ENCODE measurements at regions not wholly inside any gene's neighbourhood (a gene's known extent, or its start where the extent isn't known, plus 50 kb on each side); places are given as distances from the start of the nearest gene placed in this dataset.

GRCh38 chr3:132837615-132838014 lies 115.4 kb upstream of the NPHP3 start:
- H3K27ac ChIP-seq = no peak overlapping the region
- DNase-seq (ENCODE audit: low read depth, low spot score) = no peak

- H3K27ac ChIP-seq = no peak overlapping the region
- DNase-seq (ENCODE audit: low read depth, low spot score) = no peak
These were observed 112.1 kb upstream of the NPHP3 start for GRCh38 chr3:132834356-132834755.

- H3K27ac ChIP-seq = no peak overlapping the region
- DNase-seq (ENCODE audit: low read depth, low spot score) = no peak
These were observed 106.9 kb upstream of the NPHP3 start for GRCh38 chr3:132829101-132829500.

- no peak overlapping the region for H3K27ac ChIP-seq
- DNase-seq (ENCODE audit: low read depth, low spot score) = no peak
These were observed 100.6 kb upstream of the NPHP3 start for GRCh38 chr3:132822837-132823236.

- no peak for DNase-seq (ENCODE audit: low read depth, low spot score)
- H3K27ac ChIP-seq = no peak overlapping the region
These were observed 100.1 kb upstream of the NPHP3 start for GRCh38 chr3:132822266-132822665.

- no peak for DNase-seq (ENCODE audit: low read depth, low spot score)
- H3K27ac ChIP-seq = no peak overlapping the region
These were observed 99.1 kb upstream of the NPHP3 start for GRCh38 chr3:132821314-132821713.

GRCh38 chr3:132818251-132818650 lies 96.0 kb upstream of the NPHP3 start:
- H3K27ac ChIP-seq = no peak overlapping the region
- DNase-seq (ENCODE audit: low read depth, low spot score) = no peak

- H3K27ac ChIP-seq = no peak overlapping the region
- no peak for DNase-seq (ENCODE audit: low read depth, low spot score)
These were observed 95.5 kb upstream of the NPHP3 start for GRCh38 chr3:132817646-132818177.

GRCh38 chr3:132805071-132805470 lies 82.9 kb upstream of the NPHP3 start:
- no peak overlapping the region for H3K27ac ChIP-seq
- DNase-seq (ENCODE audit: low read depth, low spot score) = no peak

- DNase-seq (ENCODE audit: low read depth, low spot score) = no peak
- no peak overlapping the region for H3K27ac ChIP-seq
These were observed 82.3 kb upstream of the NPHP3 start for GRCh38 chr3:132804498-132804897.

- DNase-seq (ENCODE audit: low read depth, low spot score) = no peak
- H3K27ac ChIP-seq = no peak overlapping the region
These were observed 81.7 kb upstream of the NPHP3 start for GRCh38 chr3:132803889-132804288.

- H3K27ac ChIP-seq = no peak overlapping the region
- DNase-seq (ENCODE audit: low read depth, low spot score) = no peak
These were observed 78.7 kb upstream of the NPHP3 start for GRCh38 chr3:132800958-132801357.

GRCh38 chr3:132790806-132791205 lies 68.6 kb upstream of the NPHP3 start:
- no peak overlapping the region for H3K27ac ChIP-seq
- no peak for DNase-seq (ENCODE audit: low read depth, low spot score)

- no peak for DNase-seq (ENCODE audit: low read depth, low spot score)
- H3K27ac ChIP-seq = no peak overlapping the region
These were observed 67.8 kb upstream of the NPHP3 start for GRCh38 chr3:132789959-132790358.

- no peak for DNase-seq (ENCODE audit: low read depth, low spot score)
- H3K27ac ChIP-seq = peak overlapping the region; percentile 31
These were observed 66.1 kb upstream of the NPHP3 start for GRCh38 chr3:132788301-132788671.

- DNase-seq (ENCODE audit: low read depth, low spot score) = no peak
These were observed 65.5 kb upstream of the NPHP3 start for GRCh38 chr3:132787616-132788300.

GRCh38 chr3:132786890-132787289 lies 64.7 kb upstream of the NPHP3 start:
- DNase-seq (ENCODE audit: low read depth, low spot score) = no peak
- H3K27ac ChIP-seq = no peak overlapping the region

More at GRCh38 chr3:132787616-132788300, 65.5 kb upstream of the NPHP3 start:
- peak overlapping the region; percentile 31 for H3K27ac ChIP-seq

GRCh38 chr3:132785292-132785691 lies 63.1 kb upstream of the NPHP3 start:
- H3K27ac ChIP-seq = no peak overlapping the region

GRCh38 chr3:132784502-132785025 lies 62.4 kb upstream of the NPHP3 start:
- no peak overlapping the region for H3K27ac ChIP-seq
- DNase-seq (ENCODE audit: low read depth, low spot score) = no peak

More at GRCh38 chr3:132785292-132785691, 63.1 kb upstream of the NPHP3 start:
- DNase-seq (ENCODE audit: low read depth, low spot score) = no peak

GRCh38 chr3:132783152-132783551 lies 60.9 kb upstream of the NPHP3 start:
- no peak for DNase-seq (ENCODE audit: low read depth, low spot score)
- no peak overlapping the region for H3K27ac ChIP-seq

- no peak for DNase-seq (ENCODE audit: low read depth, low spot score)
- no peak overlapping the region for H3K27ac ChIP-seq
These were observed 59.7 kb upstream of the NPHP3 start for GRCh38 chr3:132781922-132782321.

GRCh38 chr3:132777171-132777570 lies 55.0 kb upstream of the NPHP3 start:
- H3K27ac ChIP-seq = no peak overlapping the region

More at GRCh38 chr3:132777171-132777570, 55.0 kb upstream of the NPHP3 start:
- DNase-seq (ENCODE audit: low read depth, low spot score) = no peak
